ENCODE measurements at regions not wholly inside any gene's neighbourhood (a gene's known extent, or its start where the extent isn't known, plus 50 kb on each side); places are given as distances from the start of the nearest gene placed in this dataset.

- no peak for DNase-seq
Observed at GRCh38 chr2:12661489-12661888, 55.2 kb upstream of the TRIB2 start.

- DNase-seq: no peak
Observed at GRCh38 chr2:12663306-12664037, 53.3 kb upstream of the TRIB2 start.

- no peak for DNase-seq
Observed at GRCh38 chr2:12665334-12665733, 51.4 kb upstream of the TRIB2 start.

GRCh38 chr2:12666445-12666844, 50.3 kb upstream of the TRIB2 start:
- no peak for DNase-seq
